IPS-18c (cell line): ENCODE measurements at regions not wholly inside any gene's neighbourhood (a gene's known extent, or its start where the extent isn't known, plus 50 kb on each side); places are given as distances from the start of the nearest gene placed in this dataset.
"Not testable (repeated sequence)": the region's sequence is repeated elsewhere in the genome, so short reads cannot be mapped to it uniquely, and the experiment has no call there.

Source experiments
- H3K4me3 ChIP-seq: 2 replicates; pipeline ENCODE4 v1.7.0; 2013; ENCODE audit warnings: low read depth, mild to moderate bottlenecking, low read length, moderate library complexity; ENCODE audit not compliant: insufficient read depth
- H3K9me3 ChIP-seq: one replicate; pipeline ENCODE4 v1.6.1; 2013; ENCODE audit warnings: mild to moderate bottlenecking, low read length, moderate library complexity; ENCODE audit not compliant: control insufficient read depth, insufficient read depth

DNA sequence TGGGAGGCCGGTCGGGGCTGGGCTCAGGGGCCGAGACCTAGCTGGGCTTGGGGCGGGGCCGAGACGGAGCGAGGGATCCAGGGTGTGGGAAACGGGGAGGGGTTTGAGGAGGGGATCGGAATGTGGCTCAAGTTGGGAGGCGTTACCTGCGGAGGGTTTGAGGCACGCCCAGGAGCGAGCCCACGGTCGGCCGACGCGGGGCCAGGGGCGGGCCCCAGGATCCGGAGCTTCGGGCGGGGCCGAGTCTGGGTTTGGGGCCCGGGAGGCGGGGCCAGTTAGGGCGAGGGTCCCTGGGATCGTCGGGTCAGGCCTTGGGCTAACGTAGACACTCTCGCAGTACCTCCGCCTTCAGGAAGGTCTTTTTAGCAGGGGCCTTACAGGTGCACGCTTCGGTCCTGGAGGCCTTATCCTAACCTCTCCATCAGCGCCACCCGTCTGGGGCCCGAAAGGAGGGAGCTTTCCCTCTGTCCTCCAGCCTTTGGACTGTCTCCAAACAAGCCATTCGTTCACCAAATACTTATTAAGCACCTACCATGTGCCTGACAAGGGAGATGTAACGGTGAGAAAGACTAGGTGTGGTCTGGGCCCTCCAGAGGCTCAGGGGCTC lies 228.2 kb upstream of the FRG2C start:
- peak overlapping the region; percentile 46; the same call in 1 of the 2 replicates for H3K4me3 ChIP-seq

DNA sequence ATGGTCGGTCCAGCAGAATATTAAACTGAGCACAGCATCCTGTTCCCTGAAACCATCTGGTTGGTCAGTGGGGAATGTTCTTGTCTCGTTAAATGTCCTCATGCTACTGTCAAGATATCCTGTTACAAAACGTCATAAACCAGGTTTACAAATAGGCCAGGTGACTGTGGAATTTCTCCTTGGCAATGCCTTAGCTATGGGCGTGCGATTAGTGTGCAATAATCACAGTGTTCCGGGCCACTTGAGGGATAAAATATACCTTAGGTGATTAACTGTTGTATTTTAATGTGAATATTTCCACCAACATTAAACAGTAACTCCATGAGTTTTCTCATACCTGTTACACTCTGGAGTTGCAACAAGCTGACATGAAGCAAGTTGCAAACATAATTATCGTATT lies 223.1 kb upstream of the FRG2C start:
- H3K4me3 ChIP-seq, H3K9me3 ChIP-seq: not testable (repeated sequence)

More for the DNA sequence above, 228.2 kb upstream of the FRG2C start:
- H3K9me3 ChIP-seq, result not testable (repeated sequence)

DNA sequence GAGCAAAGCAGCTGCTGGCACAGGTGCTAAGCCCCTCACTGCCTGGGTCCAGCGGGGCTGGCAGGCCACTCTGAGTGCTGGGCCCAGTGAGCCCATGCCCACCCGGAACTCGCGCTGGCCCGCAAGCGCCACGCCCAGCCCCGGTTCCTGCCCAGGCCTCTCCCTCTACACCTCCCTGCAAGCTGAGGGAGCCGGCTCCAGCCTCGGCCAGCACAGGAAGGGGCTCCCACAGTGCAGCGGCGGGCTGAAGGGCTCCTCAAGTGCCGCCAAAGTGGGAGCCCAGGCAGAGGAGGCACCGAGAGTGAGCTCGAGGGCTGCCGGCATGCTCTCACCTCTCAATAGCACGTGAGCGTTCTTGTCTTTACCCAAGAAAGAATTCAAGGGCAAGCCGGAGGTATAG lies 219.5 kb upstream of the FRG2C start:
- not testable (repeated sequence) for H3K9me3 ChIP-seq, H3K4me3 ChIP-seq

DNA sequence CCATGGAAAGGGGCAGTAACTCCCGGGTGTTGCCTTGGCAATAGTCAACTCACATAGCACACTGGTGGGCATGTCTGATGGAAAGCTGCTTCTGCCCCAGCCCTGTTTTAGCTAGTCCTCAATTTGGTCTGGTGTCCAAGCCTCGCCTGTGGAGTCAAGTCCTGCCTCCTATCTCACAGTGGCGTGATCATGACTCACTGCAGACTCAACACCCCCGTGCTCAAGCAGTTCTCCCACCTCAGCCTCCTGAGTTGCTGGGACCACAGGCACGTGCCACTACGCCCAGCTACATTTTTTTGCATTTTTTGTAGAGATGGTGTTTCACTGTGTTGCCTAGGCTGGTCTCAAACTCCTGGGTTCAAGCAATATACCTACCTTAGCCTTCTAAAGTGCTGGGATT lies 218.9 kb upstream of the FRG2C start:
- H3K9me3 ChIP-seq, result not testable (repeated sequence)

DNA sequence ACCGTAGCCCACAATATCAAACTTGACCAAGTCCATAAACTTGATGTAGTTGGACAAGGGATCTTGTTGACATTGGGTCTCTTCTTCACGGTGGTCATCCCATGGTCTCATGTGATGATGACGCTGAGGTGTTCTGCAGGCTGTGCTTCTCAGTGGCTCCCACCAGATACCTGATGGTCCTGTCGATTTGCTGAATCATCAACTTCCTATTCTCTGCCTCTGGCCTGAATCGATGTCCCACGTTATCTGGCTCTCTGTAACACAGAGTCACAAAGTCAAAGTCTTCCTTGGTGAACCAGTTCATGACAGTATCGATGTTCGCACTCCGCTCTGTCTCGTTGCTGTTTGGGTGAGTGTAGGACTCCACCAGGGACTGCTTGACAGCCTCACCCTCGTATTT lies 217.2 kb upstream of the FRG2C start:
- not testable (repeated sequence) for H3K4me3 ChIP-seq, H3K9me3 ChIP-seq

More for the DNA sequence above, 218.9 kb upstream of the FRG2C start:
- H3K4me3 ChIP-seq, result not testable (repeated sequence)

DNA sequence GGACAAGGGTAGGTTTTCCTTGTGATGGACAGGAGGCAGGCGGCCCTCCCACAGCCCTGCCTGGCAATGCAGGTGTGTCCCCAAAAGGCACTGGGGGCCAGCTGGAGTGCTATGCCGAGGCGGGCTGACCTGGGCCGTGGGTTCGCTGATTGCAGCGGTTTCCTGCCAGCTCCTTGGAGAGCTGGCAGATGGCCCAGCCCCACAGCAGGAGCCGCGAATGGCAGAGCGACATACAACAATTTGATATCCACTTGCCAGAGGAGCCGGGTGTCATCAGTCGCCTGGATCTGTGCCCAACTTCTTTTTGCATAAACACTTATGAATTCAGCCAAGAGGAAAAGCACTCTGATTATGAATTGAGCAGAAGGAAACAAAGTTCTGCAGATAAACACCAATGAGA lies 210.8 kb upstream of the FRG2C start:
- H3K9me3 ChIP-seq, H3K4me3 ChIP-seq: not testable (repeated sequence)

DNA sequence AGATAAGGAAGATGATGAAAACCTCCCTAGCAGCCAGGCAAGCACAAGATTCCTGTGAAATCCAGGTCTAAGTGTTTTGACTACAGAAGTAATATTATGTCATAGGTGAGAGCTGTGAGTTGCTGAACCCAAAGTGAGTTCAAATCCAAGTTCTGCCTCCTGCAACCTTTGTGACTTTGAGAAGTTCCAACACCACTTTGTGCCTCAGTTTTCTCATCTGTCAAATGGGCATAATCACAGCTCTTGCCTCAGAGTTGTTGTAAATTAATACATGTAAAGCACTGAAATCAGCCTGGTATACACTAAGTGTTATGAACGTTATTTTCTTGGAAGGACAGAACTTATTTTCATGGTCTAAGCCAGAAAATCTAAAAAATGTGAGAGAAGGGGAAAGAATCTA lies 210.3 kb upstream of the FRG2C start:
- H3K4me3 ChIP-seq, H3K9me3 ChIP-seq: not testable (repeated sequence)

DNA sequence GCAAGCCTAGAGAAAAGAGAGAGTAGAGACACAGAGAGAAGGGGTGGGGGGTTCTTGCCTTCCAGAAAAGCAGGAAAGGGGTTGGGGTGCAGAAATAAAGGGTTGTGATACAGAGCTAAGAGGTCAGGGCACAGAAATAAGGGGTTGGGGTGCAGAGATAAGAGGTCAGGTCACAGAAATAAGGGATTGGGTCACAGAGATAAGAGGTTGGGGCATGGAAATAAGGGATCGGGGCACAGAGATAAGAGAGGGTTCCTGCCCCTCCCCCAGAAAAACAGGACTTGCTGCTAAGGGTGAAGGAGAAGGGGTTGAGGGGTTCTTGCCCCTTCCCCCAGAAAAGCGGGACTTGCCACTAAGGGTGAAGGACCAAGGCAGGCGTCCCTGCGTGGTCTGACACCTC lies 189.6 kb upstream of the FRG2C start:
- not testable (repeated sequence) for H3K9me3 ChIP-seq

DNA sequence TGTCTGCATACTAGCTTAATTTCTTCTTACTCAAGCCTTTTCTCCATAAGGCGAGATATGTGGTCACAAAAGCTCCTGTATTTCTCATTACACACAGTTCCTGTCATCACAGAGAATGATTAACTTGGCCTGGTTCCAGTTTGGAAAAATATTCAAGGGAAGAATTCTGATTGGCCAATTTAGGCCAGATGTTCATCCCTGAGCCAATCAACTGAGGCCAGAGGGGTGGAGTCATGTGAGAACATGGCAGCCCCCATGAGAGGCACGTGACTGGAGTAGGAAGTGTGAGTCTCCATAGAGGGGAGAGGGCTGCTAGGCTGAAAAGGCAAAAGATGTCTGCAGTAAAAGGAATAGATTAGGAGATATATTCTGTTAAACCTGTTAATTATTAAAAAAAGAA lies 167.5 kb upstream of the FRG2C start:
- H3K4me3 ChIP-seq, H3K9me3 ChIP-seq: not testable (repeated sequence)

More for the DNA sequence above, 189.6 kb upstream of the FRG2C start:
- H3K4me3 ChIP-seq, result not testable (repeated sequence)

DNA sequence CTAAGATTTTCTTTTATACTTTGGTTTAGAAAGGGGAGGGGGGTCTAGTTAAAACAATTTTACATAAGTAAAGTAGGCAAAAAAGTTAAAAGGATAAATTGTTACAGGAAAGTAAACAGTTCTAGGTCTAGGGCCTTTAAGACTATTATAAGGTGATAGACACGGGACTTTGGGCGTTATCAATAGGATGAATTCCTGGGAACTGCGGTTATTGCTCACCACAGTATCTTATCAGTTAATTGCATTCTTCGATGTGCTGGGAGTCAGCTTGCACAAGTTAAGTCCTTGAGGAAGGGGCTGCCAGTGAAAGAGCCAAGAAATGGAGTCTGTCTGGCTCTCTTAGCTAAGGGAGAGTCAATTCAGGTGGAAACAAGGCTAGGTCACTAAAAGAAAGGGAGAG lies 163.8 kb upstream of the FRG2C start:
- H3K4me3 ChIP-seq, H3K9me3 ChIP-seq: not testable (repeated sequence)

DNA sequence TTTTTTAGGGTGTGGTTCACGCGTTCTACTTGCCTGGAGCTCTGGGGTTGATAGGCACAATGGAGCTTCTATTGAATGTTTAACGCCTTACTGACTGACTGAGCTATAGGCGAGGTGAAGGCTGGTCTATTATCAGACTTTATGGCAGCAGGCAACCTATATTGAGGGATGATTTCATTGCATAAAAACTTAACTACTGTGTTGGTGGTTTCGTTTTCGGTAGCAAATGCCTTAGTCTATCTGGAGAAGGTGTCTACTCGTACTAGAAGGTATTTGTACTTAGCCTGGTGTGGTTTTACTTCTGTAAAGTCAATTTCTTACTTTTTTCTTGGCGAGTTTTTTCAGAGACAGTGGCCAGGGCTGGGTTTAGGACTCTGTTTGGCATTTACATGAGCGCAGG lies 162.0 kb upstream of the FRG2C start:
- H3K9me3 ChIP-seq, H3K4me3 ChIP-seq: not testable (repeated sequence)

DNA sequence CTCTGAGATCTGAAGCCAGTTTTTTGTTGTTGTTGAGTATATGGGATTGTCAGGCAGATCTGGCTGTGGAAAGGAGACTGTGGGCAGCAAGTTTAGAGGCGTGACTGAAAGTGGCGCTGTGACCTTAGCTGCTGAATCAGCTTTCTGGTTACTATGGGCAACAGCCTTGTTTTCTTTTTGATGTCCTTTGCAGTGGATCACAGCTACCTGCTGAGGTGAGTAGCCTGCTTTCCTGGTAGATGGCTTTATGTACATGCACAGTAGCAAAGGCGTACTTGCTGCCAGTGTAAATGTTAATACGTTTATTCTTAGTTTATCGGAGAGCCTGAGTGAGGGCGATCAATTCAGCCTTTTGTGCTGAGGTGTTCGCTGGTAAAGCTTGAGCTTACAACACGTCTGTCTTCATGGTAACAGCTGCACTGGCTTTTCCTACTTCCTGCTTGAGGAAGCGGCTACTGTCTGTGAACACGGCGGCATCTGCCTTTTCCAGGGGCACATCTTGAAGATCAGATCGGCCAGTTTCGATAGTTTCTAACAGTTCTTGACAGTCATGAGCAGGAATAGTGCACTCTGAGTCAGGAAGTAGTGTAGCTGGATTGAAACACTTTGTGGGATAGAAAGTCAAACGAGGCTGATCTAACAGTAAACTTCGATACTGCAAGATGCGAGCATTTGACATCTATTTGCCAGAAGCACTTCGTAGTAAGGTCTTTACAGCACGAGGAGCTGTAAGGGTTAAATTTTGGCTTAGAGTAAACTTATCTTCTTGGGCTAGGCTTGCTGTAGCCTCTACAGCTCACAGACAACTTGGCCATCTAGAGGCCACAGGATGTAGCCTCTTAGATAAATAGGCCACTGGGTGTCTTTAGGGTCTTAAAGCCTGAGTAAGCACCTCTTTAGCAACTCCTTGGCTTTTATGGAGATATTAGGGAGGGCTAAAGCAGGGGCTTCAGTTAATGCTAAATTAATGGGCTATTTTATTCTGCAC lies 161.1 kb upstream of the FRG2C start:
- not testable (repeated sequence) for H3K9me3 ChIP-seq, H3K4me3 ChIP-seq

DNA sequence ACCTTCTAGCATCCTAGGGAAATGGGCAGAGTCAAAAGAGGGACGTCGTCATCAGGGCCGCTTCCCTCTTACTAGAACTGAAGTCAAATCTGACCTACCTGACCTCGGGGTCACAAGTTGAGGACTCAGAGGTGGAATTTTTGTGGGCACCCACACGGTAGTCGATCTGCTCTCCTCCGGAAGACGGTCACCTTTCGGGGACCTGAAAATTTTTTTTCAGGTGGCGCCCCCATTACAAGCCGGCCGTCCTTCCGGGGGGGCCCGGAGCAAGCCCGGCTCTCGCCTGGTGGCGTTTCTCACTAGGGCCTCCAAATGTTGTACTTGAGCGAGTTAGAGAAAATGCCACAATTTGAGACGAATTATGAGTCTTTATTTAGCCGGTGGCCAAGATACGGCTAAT lies 157.5 kb upstream of the FRG2C start:
- Histone ChIP-seq H3K4me3 (no peak overlapping the region), H3K9me3 (peaks cover 2% of the 10 kb centered on the region)

DNA sequence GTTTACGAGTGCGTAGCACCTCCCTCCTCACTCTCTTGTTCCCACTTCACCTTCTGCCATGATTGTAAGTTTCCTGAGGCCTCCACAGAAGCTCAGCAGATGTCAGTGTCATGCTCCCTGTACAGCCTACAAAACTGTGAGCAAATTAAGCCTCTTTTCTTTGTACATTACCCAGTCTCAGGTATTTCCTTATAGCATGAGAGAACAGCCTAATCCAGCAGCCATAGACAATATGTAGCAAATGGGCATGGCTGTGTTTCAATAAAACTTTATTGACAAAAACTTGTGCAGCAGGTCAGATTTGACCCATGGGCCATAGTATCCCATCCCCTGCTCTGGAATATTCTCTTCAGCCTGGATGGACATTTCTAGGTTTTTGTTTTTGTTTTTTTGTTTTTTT lies 156.2 kb upstream of the FRG2C start:
- H3K4me3 ChIP-seq, H3K9me3 ChIP-seq: not testable (repeated sequence)

DNA sequence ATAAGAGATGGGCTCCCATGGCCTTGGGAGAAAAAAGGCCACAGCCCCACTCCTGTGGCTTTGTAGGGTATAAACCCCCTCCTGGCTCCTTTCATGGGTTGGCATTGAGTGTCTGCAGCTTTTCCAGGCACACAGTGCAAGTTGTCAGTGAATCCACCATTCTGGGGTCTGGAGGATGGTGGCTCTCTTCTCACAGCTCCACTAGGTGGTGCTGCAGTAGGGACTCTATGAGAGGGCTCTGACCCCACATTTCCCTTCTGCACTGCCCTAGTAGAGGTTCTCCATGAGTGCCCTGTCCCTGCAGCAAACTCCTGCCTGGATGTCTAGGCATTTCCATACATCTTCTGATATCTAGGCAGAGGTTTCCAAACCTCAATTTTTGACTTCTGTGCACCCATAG lies 136.5 kb upstream of the FRG2C start:
- not testable (repeated sequence) for H3K9me3 ChIP-seq

DNA sequence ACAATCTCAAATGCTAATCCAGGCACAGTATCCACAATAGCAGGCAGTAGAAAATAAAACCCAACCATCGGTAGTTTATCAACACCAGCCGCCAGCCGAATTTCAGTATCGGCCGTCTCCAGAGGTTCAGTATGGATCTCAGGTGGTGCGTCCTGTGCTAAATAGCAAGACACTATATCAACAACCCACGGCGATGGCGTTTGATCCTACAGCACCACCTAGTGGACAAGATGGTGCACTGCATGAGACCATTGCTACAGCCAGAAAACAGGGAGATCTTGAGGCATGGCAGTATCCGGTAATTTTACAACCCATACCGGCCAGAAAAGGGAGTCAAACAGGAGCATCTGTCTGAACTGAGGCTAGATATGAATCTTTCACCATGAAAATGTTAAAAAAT lies 112.0 kb upstream of the FRG2C start:
- not testable (repeated sequence) for H3K9me3 ChIP-seq, H3K4me3 ChIP-seq

More for the DNA sequence above, 136.5 kb upstream of the FRG2C start:
- not testable (repeated sequence) for H3K4me3 ChIP-seq

DNA sequence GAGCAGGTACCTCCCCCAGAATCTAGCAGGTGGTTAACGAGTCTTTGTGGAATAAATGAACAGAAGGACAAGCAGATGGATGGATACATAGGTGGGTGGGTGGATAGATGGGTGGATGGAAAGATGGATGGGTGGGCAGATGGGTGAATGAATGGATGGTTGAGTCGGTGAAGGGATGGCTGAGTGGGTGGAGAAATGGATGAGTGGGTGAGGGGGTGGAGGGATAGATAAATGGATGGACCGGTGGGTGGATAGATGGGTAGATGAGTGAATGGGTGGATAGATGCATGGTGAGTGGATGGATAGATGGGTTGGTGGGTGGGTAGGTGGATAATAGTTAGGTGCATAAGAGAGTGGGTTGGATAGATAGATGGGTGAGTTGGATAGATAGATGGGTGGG lies 99.7 kb upstream of the FRG2C start:
- not testable (repeated sequence) for H3K9me3 ChIP-seq, H3K4me3 ChIP-seq

DNA sequence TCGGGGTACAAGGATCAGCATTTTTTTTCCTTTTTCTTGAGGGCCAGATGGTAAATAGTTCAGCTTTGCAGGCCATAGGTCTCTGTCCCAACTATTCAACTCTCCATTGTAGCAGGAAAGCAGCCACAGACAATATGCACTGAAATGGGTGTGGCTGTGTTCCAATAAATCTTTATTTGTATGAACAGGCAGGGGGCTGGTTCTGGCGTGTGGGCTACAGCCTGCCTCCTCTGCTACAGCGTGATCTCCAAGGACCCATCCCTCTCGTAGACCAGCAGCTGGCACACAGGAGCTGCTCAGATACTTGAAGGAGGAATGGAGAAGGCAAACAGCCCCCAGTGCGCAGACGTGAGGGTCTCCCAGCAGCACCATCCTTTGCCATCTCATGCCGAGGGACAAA lies 91.8 kb upstream of the FRG2C start:
- not testable (repeated sequence) for H3K4me3 ChIP-seq, H3K9me3 ChIP-seq
